Neural cell (in vitro differentiated cells): ENCODE measurements at regions not wholly inside any gene's neighbourhood (a gene's known extent, or its start where the extent isn't known, plus 50 kb on each side); places are given as distances from the start of the nearest gene placed in this dataset.

Source experiments
- H2AFZ ChIP-seq: fragments of 200-600, 300-800 bp; sonication (generic), shearing (Covaris generic); 2 replicates; pipeline ENCODE4 v1.6.0; 2014; ENCODE audit warnings: low read depth, mild to moderate bottlenecking, antibody characterized with exemption, low read length, moderate library complexity
- H3F3A ChIP-seq: fragments of 200-600 bp; shearing (Covaris generic); 2 replicates; pipeline ENCODE4 v1.6.1; 2016; ENCODE audit warnings: mild to moderate bottlenecking, moderate library complexity, mixed read lengths, antibody characterized with exemption, low read length; ENCODE audit not compliant: insufficient read depth, poor library complexity, severe bottlenecking
- H3K27ac ChIP-seq: fragments of 200-600, 300-800 bp; sonication (generic), shearing (Covaris generic); 2 replicates; pipeline ENCODE4 v1.5.1; 2014; ENCODE audit warnings: mild to moderate bottlenecking, low read length, moderate library complexity
- H3K27me3 ChIP-seq: fragments of 300-800, 200-600 bp; sonication (generic), shearing (Covaris generic); 2 replicates; pipeline ENCODE4 v1.6.0; 2014; ENCODE audit warnings: mild to moderate bottlenecking, low read depth, low read length, moderate library complexity; ENCODE audit not compliant: insufficient read depth
- H3K36me3 ChIP-seq: fragments of 300-800, 200-600 bp; sonication (generic), shearing (Covaris generic); 2 replicates; pipeline ENCODE4 v1.5.1; 2014; ENCODE audit warnings: mild to moderate bottlenecking, antibody characterized with exemption, low read length, moderate library complexity; ENCODE audit not compliant: insufficient read depth
- H3K4me2 ChIP-seq: fragments of 300-800, 200-600 bp; sonication (generic), shearing (Covaris generic); 2 replicates; pipeline ENCODE4 v1.6.0; 2014; ENCODE audit warnings: mild to moderate bottlenecking, low read length
- H3K4me3 ChIP-seq: fragments of 300-800, 200-600 bp; sonication (generic), shearing (Covaris generic); 2 replicates; pipeline ENCODE4 v1.5.1; 2014; ENCODE audit warnings: mild to moderate bottlenecking, low read length, moderate library complexity
- H3K79me2 ChIP-seq: fragments of 200-600 bp; shearing (Covaris generic); replicated peaks from 2 replicates; pipeline ENCODE4 v1.6.0; 2014; ENCODE audit warnings: mild to moderate bottlenecking, low read length, moderate library complexity; ENCODE audit not compliant: insufficient read depth
- H3K9ac ChIP-seq: fragments of 300-800, 200-600 bp; sonication (generic), shearing (Covaris generic); 2 replicates; pipeline ENCODE4 v1.6.1; 2016; ENCODE audit warnings: mild to moderate bottlenecking, low read length, mixed read lengths
- H3K9me2 ChIP-seq: fragments of 200-600 bp; shearing (Covaris generic); 2 replicates; pipeline ENCODE4 v1.6.1; 2016; ENCODE audit warnings: mild to moderate bottlenecking, low read length, mixed read lengths; ENCODE audit not compliant: insufficient read depth
- H3K9me3 ChIP-seq: fragments of 200-600, 300-800 bp; sonication (generic), shearing (Covaris generic); 2 replicates; pipeline ENCODE4 v1.6.1; 2016; ENCODE audit warnings: mild to moderate bottlenecking, mixed run types, low read length, moderate library complexity, mixed read lengths
- H4K20me1 ChIP-seq: fragments of 200-600 bp; shearing (Covaris generic); 2 replicates; pipeline ENCODE4 v1.6.1; 2016; ENCODE audit warnings: mild to moderate bottlenecking, mixed run types; ENCODE audit not compliant: insufficient read depth
- CTCF ChIP-seq: fragments of 450-650 bp; IDR thresholded peaks from 2 replicates; pipeline ENCODE4 v1.5.1; 2014; ENCODE audit warnings: antibody characterized with exemption, mild to moderate bottlenecking, moderate library complexity; ENCODE audit not compliant: poor library complexity, severe bottlenecking
- EP300 ChIP-seq: fragments of 450-650 bp; conservative IDR thresholded peaks from 2 replicates; pipeline ENCODE4 v1.6.1; 2014; ENCODE audit warnings: antibody characterized with exemption, mild to moderate bottlenecking, moderate library complexity; ENCODE audit not compliant: poor library complexity, severe bottlenecking
- EZH2 ChIP-seq: fragments of 200-600, 300-800 bp; shearing (Covaris generic), sonication (generic); IDR thresholded peaks from 2 replicates; pipeline ENCODE4 v1.6.1; 2014; ENCODE audit warnings: antibody characterized with exemption, low read length, borderline replicate concordance, mild to moderate bottlenecking; ENCODE audit not compliant: insufficient read depth, poor library complexity, severe bottlenecking
- MXI1 ChIP-seq: fragments of 450-650 bp; conservative IDR thresholded peaks from 2 replicates; pipeline ENCODE4 v1.6.1; 2014; ENCODE audit warnings: antibody characterized with exemption, mild to moderate bottlenecking; ENCODE audit not compliant: poor library complexity, severe bottlenecking
- POLR2AphosphoS5 ChIP-seq: IDR thresholded peaks from 2 replicates; pipeline ENCODE4 v1.6.1; 2012
- RAD21 ChIP-seq: fragments of 450-650 bp; conservative IDR thresholded peaks from 2 replicates; pipeline ENCODE4 v1.6.1; 2014; ENCODE audit warnings: antibody characterized with exemption, mild to moderate bottlenecking, moderate library complexity
- REST ChIP-seq: IDR thresholded peaks from 2 replicates; pipeline ENCODE4 v1.6.1; 2012; ENCODE audit warnings: borderline replicate concordance
- SMC3 ChIP-seq: fragments of 450-650 bp; conservative IDR thresholded peaks from 2 replicates; pipeline ENCODE4 v1.6.1; 2014; ENCODE audit warnings: antibody characterized with exemption, mild to moderate bottlenecking, moderate library complexity; ENCODE audit not compliant: poor library complexity
- TAF1 ChIP-seq: IDR thresholded peaks from 2 replicates; pipeline ENCODE4 v1.6.1; 2012; ENCODE audit warnings: low read depth

GRCh38 chrX:99073551-99073950 is 1336.5 kb downstream of the PCDH19 start:
- H3K9ac ChIP-seq = no peak overlapping the region
- H3K36me3 ChIP-seq = no peaks in the 10 kb centered on the region
- H3K9me3 ChIP-seq = no peaks in the 10 kb centered on the region
- H3K79me2 ChIP-seq = no peaks in the 10 kb centered on the region
- H3F3A ChIP-seq = no peaks in the 10 kb centered on the region
- no peaks in the 10 kb centered on the region for H3K9me2 ChIP-seq
- no peaks in the 10 kb centered on the region for H4K20me1 ChIP-seq
- no peaks in the 10 kb centered on the region for H3K27me3 ChIP-seq
- TF ChIP-seq MXI1 (no peak), SMC3 (no peak), REST (no peak), POLR2AphosphoS5 (no peak), EP300 (no peak), EZH2 (no peak), RAD21 (no peak), CTCF (no peak), TAF1 (no peak)
- H3K4me2 ChIP-seq = no peak overlapping the region
- no peak overlapping the region for H2AFZ ChIP-seq
- no peak overlapping the region for H3K27ac ChIP-seq
- H3K4me3 ChIP-seq = no peak overlapping the region

GRCh38 chrX:99051639-99052038 is 1358.4 kb downstream of the PCDH19 start:
- Histone ChIP-seq H2AFZ (no peak overlapping the region), H3K27me3 (no peaks in the 10 kb centered on the region), H3K36me3 (no peaks in the 10 kb centered on the region), H3K9me2 (no peaks in the 10 kb centered on the region), H3K79me2 (no peaks in the 10 kb centered on the region), H3K9ac (no peak overlapping the region), H4K20me1 (no peaks in the 10 kb centered on the region), H3K4me3 (no peak overlapping the region), H3K9me3 (no peaks in the 10 kb centered on the region), H3K4me2 (no peak overlapping the region), H3F3A (no peaks in the 10 kb centered on the region), H3K27ac (no peak overlapping the region)
- no peak for TF ChIP-seq RAD21
- peak; percentile 93 for TF ChIP-seq EP300
- TF ChIP-seq SMC3 = no peak
- peak; percentile 78 for TF ChIP-seq POLR2AphosphoS5
- no peak for TF ChIP-seq CTCF
- TF ChIP-seq MXI1 = no peak
- TF ChIP-seq TAF1 = no peak
- TF ChIP-seq REST = no peak
- no peak for TF ChIP-seq EZH2
